DMS 273 (cell line): ENCODE measurements at regions not wholly inside any gene's neighbourhood (a gene's known extent, or its start where the extent isn't known, plus 50 kb on each side); places are given as distances from the start of the nearest gene placed in this dataset.
A peak's percentile ranks its signal among the peaks of the same experiment; 100 is the strongest.

Experiments used
- DNase-seq: peaks from one replicate; lab custom pipeline; 2025; ENCODE audit not compliant: unreplicated experiment; lab: John Stamatoyannopoulos, UW

DNA sequence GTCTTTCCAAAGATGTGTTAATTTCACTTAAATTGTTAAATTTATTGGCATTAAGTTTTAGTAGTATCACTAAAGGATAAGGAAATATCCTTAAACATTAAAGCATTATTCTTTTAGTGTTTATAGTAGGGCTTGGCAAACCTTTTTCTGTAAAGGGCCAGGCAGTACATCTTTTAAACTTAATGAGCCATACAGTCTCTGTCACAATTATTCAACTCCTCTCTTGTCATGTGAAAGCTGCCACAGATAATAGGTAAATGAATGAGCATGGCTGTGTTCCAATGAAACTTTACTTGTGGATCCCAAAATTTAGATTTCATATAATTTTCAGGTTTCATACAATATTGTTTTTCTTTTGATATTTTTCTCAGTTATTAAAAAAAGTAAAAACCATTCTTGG lies 268.2 kb upstream of the C11orf87 start:
- DNase-seq: no peak

DNA sequence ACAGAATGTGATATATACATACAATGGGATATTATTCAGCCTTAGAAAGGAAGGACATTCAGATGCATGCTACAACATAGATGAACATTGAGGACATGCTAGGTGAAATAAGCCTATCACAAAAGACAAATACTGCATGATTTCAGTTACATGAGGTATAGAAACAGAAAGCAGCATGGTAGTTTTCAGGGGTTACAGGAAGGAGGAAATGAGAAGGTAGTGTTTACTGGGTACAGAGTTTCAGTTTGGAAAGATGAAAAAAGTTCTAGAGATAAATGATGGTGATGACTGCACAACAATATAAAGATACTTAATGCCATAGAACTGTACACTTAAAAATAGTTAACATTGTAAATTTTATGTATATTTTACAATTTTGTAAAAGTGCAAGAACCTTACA lies 266.7 kb upstream of the C11orf87 start:
- DNase-seq: no peak

DNA sequence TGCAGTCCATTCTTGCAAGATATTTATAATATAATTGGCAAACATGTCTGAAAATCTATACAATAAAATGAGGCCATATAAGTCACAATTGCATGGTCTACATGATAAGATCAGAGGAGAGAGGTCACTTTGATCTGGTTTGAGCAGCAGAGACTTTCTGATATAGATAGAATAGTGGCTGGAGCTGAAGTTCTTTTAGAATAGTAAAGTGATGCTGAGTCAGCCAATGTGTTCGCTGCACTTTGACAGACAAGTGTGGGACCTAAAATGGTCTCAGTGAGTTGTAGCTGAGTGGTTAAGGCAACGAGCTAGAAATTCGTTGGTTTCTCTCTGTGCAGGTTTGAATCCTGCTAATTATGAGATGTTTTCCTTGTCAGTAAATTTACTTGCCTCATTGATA lies 257.0 kb upstream of the C11orf87 start:
- DNase-seq: no peak

DNA sequence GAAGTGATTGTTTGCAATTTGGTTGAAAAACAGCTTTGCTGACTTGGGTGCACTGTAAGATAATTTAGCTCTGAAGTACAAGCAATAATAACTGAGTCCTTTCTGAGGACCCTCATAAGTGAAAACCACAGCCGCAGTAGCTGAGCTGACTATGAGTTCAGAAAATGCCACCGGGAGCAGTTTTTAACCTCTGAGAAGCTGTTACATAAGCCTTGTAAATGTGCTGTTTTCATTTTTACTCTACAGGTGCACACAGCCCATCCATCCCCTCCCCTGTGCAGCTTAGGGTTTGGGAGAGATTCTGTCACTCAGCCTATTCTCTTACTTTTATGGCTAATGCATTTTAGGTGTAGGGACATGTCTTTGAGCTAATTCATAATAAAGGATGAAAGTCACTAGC lies 255.5 kb upstream of the C11orf87 start:
- DNase-seq: no peak

DNA sequence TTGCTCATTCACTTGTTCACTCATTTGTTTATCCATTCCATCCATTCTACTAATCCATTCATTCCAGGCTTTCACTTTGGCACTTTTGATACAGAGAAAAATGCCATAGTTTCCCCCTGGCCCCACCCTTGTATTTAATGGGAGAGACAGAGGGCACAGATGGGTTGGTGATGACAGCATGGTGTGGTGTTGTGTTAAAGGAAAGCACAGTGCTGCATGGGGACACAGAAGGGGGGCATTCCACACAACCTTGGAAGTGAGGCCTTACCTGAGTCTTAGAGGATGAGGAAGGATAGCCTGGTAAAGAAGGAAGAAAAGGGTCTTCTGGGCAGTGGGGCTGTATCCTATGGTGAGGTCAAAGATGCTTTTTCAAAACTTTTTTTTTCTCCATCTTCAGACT lies 248.5 kb upstream of the C11orf87 start:
- DNase-seq: no peak

DNA sequence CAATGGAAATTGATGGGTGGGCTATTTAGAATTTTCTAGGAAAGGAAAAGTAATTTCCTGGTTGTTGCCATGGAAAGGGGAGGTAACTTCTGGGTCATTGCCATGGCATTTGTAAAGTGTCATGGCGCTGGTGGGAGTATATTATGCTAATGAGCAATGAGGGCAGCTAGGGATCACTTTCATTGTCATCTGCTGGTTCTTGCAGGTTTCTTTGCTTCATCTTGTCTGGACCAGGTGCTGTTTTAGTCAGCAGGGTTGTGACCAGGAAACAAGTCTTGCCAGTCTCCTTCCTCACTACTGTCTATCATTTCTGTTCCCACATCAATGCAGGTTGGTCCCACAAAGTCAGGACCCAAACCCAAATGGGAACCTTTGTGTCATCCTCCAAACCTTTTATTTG lies 237.6 kb upstream of the C11orf87 start:
- DNase-seq: peak; percentile 1

DNA sequence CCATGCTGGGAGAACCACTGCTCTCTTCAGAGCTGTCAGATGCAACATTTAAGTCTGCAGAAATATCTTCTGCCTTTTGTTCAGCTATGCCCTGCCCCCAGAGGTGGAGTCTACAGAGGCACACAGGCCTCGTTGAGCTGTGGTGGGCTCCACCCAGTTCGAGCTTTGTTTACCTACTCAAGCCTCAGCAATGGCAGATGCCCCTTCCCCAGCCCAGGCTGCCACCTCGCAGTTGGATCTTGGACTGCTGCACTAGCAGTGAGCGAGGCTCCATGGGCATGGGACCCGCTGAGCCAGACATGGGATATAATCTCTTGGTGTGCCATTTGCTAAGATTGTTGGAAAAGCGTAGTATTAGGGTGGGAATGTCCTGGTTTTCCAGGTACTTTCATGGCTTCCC lies 229.1 kb upstream of the C11orf87 start:
- DNase-seq: no peak

DNA sequence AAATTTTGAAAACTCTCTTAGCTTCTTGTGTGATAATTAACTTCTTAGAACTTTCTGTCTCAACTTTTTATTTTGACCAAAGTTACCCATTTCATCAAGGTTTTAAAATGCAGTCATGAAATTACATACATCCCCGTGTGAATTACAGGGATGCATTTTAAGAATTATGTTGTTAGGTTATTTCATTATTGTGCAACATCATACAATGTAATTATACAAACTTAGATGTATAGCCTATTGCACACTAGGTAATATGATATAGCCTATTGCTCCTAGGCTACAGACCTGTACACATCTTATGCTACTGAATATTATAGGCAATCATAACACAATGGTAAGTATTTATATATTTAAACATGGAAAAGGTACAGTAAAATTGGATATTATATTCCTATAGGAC lies 228.1 kb upstream of the C11orf87 start:
- no peak for DNase-seq

DNA sequence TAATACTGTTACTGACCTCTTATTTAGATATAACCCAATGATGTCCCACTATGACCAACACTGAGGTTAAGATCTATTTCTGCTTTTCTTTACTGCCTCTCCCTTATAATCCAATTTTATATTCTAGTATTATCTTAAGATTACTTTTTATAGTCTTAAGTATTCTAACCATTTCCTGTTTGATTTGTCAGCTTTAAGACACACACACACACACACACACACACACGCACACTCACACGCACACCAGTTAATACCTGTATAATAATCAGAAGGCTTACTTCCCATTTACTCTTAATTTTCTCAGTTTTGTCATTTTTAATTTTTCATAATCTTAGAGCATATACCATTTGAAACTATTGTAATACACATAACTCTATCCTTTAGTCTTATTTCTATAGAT lies 226.0 kb upstream of the C11orf87 start:
- no peak for DNase-seq

DNA sequence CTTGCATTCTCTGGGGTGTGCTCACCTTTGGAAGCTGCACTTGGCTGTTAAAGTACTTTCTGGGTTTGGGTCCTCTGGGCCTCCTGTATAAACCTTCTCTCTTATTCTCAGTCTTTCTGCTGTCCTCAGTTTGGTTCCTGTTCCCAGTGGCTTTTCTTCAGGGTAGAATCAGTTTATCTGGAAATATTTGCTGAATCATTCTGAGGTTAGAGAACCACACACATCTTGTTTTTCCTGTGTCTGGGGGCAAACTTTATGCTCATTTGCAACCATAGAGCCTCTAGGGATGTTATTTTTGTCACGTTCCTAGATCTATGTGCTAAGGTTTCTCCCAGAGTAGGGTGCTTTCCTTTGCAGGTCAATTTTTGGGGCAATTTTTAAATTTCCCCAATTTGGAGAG lies 224.3 kb upstream of the C11orf87 start:
- DNase-seq: no peak

DNA sequence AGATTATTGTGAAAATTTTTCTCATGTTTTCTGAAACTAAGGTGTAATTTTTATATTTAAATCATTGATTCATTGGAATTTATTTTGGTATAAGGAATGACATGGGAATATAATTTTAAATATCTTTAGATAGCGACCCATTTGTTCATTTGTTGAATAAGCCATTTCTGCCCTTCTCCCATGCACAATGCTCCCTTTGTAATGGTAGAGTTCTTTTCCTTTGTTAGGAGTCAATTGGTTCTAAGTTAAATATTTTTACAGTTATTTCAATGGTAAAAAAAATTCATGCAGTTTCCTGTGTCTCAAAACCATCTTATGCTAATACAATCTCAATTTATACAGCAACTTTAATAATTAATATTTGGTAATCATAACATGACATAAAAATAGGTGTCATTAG lies 218.8 kb upstream of the C11orf87 start:
- DNase-seq: no peak

DNA sequence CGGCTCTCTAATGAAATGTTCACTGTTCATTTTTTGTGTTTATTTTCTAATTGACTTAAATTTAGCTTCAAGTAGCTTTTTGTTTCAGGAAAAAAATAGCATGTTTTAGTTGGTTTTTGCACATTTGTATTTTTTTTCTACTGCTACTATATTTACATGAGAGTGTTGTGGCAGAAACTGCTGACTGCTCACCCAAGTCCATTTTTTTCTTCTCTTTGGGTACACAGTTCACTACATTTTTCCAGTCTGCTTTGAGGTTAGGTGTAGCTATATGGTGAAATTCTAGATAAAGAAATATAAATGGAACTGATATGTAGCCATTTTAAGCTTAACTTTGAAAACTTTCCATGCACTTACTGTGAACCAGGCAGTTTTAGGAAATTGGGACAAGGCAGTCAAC lies 216.7 kb upstream of the C11orf87 start:
- no peak for DNase-seq

DNA sequence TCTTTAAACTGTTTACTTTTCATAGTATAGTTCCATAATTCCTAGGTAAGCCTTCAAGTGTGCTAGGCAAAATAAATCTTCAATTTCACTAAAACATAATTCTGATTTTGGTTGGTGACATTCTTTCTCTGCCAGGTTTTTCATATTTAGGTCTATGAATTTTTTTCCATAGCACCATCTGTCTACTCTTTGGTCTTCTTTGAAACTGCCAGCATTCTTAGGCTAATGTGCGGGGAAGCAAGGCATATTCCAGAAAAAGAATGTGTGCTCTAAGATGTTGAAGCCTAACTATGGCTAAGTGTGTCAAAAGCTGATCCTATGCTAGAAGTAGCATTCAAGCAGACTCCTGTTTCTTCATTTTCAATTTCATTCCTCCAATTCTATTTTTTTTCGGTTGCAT lies 213.9 kb upstream of the C11orf87 start:
- no peak for DNase-seq

DNA sequence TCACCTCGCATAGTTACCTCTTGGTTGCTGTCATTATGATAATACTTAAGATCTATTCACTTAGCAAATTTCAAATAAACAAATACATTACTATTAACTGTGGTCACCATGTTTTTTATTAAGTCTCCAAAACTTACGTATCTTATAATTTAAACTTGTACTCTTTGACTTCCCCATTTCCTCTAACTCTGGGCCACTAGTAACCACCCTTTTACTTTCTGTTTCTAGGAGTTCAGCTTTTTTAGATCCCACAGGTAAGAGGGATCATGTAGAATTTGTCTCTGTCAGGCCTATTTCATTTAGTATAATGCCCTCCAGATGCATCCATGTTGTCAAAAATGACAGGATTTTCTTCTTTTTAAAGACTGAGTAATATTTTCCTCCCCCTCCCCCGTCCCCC lies 212.4 kb upstream of the C11orf87 start:
- no peak for DNase-seq

DNA sequence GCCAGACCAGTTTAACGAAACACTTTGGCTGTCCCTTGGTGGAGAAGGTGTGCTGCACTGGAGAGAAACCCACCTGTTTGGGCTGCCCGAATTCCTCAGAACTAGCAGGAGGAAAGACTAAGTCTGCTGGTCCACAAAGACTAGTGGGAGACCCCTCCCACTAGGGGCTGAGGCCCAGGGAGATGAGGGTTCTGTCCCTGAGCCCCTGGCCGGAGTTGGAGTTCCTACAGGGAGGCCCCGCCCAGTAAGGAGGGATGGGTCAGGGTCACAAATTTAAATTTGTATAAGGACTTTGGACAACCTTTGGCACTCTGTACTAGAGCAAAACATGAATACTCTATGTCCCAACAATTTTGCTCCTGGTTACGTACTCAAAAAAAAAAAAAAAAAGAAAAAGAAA lies 200.8 kb upstream of the C11orf87 start:
- no peak for DNase-seq

DNA sequence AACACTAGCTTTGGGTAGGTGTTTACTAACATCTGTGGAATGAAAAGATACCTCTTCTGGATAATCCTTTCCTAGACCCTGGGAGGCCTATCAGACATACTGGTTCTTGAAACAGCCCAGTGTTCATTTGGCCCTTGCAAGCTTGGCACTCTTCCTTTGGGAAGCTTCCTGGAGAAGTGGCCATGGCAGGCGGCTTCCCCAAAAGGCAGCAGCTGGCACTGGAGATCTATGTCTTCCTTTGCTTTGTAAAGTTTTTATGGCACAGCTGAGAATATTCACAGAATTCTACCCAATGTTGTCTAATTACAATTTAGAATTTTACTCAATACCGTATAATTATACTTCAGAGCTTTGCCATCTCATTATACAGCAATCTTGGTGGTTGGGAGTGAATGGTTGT lies 199.2 kb upstream of the C11orf87 start:
- DNase-seq: no peak

DNA sequence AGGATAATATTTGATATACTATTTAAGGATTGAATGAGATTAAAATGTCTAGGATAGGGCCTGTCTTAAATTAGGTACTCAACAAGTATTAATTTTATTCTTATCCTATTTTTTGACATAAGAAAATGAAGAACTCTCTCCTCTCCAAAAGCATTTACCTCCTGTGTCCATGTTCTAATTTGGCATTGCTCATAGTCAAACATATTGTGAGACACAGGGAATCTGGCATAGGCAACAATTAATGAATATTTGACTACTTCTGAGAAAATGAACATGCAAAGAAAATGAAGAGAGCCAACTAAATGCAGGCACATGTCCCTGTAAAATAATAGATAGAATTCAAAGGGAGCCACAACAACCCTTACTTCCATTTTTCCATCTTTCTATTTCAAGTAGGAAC lies 198.5 kb upstream of the C11orf87 start:
- DNase-seq: no peak

DNA sequence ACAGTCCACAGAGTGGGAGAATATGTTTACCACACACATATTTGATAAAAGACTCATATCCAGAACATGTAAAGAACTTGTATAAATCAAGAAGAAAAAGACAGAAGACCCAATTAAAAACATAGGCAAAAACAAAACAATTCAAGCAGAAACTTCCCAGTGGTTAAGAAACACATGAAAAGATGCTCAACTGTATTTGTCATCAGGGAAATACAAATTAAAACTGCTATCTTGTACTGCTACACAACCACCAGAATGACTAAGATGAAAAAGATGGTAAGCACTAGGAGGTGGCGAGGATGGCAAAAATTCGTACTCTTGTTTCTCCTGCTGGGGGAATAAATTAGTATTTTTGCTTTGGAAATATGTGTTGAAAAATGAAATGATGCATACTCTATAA lies 192.3 kb upstream of the C11orf87 start:
- no peak for DNase-seq

DNA sequence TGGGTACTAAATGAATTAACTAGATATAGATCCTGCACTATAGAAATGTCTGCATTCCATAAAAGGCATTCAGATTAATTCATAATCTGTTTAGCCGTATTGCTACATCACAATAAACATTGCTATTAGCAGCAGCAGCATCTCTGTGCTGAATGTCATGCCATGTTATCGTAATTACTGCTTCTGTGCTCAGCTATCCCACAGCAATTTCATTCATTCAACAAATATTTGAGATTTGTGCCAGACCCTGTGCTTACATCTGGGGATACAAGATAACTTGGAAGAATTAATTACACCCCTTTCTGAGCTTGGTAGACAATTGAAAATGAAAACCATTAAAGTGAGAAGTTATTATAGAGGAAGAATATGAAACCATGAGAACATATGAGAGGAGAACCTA lies 185.8 kb upstream of the C11orf87 start:
- no peak for DNase-seq

DNA sequence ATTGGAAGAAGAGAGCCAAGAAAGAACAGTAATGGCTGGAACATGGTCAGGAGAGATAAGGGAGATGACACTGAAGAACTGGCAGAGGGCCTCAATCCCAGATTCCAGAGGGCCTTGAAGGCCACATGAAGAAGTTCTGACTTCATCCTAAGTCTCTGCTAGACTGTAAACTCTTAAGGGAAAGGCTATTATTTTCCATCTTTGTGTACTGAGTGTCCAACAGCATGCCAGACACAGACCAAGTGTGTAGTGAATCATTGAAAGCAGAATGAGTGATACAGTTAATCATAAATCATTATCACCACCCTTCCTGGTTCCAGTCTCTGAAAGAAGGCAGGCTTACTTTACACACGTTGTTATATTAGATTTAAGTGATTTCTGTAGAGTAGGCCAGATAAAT lies 185.3 kb upstream of the C11orf87 start:
- no peak for DNase-seq

DNA sequence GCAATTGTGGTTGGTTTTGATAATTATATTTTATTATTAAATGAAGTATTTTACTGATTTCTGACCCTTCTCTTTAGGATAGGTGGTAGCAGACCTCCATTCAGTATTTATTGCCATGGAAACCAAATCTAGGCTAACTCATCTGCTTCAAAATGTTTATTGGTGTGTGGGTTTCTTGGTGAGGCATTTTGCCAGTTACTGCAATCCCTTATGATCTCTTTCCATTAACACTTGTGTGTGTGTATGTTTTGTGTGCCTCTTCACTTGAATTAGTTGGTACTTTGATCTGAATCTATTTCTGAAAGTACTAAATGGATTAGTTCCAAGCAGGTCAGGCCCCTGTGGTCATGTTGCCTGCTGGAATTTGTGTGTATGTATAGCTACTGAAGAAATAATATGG lies 184.4 kb upstream of the C11orf87 start:
- no peak for DNase-seq

DNA sequence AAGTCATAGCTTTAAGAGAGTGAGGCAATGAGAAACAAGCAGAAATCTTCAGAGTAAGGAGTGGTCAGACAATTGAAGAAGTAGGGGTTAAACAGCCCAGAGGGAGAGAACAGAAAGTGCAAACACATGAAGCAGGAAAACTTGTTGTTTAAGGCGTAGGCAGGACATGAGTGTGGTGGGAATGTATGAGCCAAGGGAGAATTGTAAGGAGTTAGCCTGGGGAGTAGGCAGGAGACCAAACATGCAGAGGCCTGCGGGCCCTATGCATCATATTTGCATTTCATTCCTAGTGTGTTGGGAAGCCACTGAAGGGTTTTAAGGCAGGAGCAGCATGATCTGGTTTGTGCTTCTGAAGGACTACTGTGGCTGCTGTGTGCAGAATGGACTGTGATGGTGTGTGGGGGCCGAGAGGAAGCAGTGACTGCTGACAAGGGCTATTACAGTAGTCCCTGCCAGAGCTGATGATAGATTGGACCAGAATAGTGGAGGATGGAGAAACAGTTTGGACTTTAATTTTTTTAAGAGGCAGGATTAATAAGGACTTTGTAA lies 179.9 kb upstream of the C11orf87 start:
- no peak for DNase-seq

DNA sequence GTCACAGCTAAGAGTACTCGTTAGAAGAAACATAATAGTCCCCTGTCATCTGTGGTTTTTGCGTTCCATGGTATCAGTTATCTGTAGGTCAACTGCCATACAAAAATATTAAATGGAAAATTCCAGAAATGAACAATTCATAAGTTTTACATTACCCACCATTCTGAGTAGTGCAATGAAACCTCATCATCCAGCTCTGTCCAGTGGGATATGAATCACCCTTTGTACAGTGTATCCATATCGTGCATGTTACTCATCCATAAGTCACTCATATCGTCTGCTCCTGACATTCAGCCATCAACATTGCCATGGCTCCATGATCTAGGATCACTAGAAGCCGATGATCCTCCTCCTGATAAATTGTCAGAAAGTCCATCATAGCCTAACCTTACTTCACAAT lies 174.9 kb upstream of the C11orf87 start:
- no peak for DNase-seq

DNA sequence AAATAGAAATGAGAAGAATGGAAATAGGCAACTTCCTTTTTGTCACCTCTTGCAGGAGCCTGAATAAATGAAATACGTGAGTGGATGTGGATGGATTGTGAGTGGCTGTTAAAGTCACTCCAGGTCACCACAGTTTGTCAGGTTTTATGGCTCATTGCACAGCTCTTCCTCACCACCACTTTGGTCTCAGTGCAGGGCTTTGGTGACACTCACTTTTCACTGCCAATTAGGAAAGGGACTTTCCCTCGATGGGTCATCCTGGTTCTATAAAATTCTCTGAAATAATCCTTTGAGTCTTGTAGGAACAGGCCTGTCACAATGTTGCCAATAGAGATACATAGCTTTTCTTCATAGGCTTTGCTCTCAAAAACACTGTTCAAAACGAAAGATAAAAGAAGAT lies 172.4 kb upstream of the C11orf87 start:
- no peak for DNase-seq
